Pancreas (tissue), 10 donors: ENCODE measurements at regions not wholly inside any gene's neighbourhood (a gene's known extent, or its start where the extent isn't known, plus 50 kb on each side); places are given as distances from the start of the nearest gene placed in this dataset.
A peak's percentile ranks its signal among the peaks of the same experiment; 100 is the strongest.
"Not testable (repeated sequence)": the region's sequence is repeated elsewhere in the genome, so short reads cannot be mapped to it uniquely, and the experiment has no call there.

Experiments
- ATAC-seq, 4 donors: fragments of 200-7000 bp; cut with Tn5 transposase; one replicate each; pipeline versions ENCODE4 v1.8.0 to v1.9.1; 2020; ENCODE audit warnings: mild to moderate bottlenecking in 4 of 4, moderate library complexity in 4 of 4
- DNase-seq, 6 donors: peaks; one replicate each; pipeline ENCODE4 v3.0.0-alpha.2; 2020
- FAIRE-seq: peaks from 2 replicates; lab custom pipeline; 2012; peaks lifted over from hg19 to GRCh38; lab: Jason Lieb, UNC
- H3K27ac ChIP-seq, 4 donors: fragments of 200-600 bp; sonication (generic); 1 replicate in 3 of 4; 2 replicates in 1 of 4; pipeline versions ENCODE4 v1.5.0 to v1.8.0; 2020
- H3K27me3 ChIP-seq, 4 donors: fragments of 200-600 bp; one replicate each; pipeline ENCODE4 v1.8.0; 2021
- H3K36me3 ChIP-seq, 3 donors: fragments of 200-600 bp; sonication (generic) in 1 of 3; one replicate each; pipeline versions ENCODE4 v1.5.0 to v1.8.0; 2020 to 2021
- H3K4me1 ChIP-seq, 3 donors: fragments of 200-600 bp; one replicate each; pipeline ENCODE4 v1.8.0; 2021
- H3K4me3 ChIP-seq, 4 donors: fragments of 200-600 bp; sonication (generic) in 2 of 4; one replicate each; pipeline versions ENCODE4 v1.5.0 to v1.8.0; 2020 to 2021
- H3K9me3 ChIP-seq, 4 donors: fragments of 200-600 bp; one replicate each; pipeline ENCODE4 v1.8.0; 2021
- CTCF ChIP-seq, 4 donors: fragments of 200-600 bp; sonication (generic) in 3 of 4; IDR thresholded peaks; one replicate each; pipeline versions ENCODE4 v1.5.0 to v1.8.0; 2021; ENCODE audit warnings: antibody characterized with exemption in 4 of 4
- WGBS, 2 donors: extraction: QIAGEN DNeasy Blood & Tissue Kit; methylation state at CpG; one replicate each; pipeline ENCODE4 v1.1.7; 2013; 5-methylcytosine and 5-hydroxymethylcytosine counted together
- intact Hi-C, 3 donors: fragments of 100-400 bp; cut with DNase I; formaldehyde crosslinking; loops; one replicate each; pipeline versions ENCODE4 v1.11.1 to v1.14.2; 2022
- donor health status: healthy with polysubstance abuse.
- donor health status: DM: no; HTN: no; CAD: no; lungs with moderate emphysema.
- donor health status: DM: no; HTN: no; CAD: no.
- donor health status: control.
- donor health status: control.
- donor health status: Bipolar disorder and iron deficiency.
- donor health status: DM: yes; HTN: yes; CAD: no.
- donor health status: DM: no; HTN: no; CAD: no.
- donor health status: DM: no; HTN: no; CAD: no.
- donor health status: DM: yes; HTN: yes; CAD: no.

GRCh38 chr11:101241160-101241795 lies 111.7 kb upstream of the PGR start:
- no peak for TF ChIP-seq CTCF (IDR thresholded peaks at IDR 0.05)
- peak in 1 of 6 donors; percentile 66 for DNase-seq
- Histone ChIP-seq H3K4me1 (no peaks in the 10 kb centered on the region), H3K36me3 (no peaks in the 10 kb centered on the region), H3K4me3 (no peak overlapping the region), H3K27me3 (no peaks in the 10 kb centered on the region), H3K27ac (no peak overlapping the region), H3K9me3 (no peaks in the 10 kb centered on the region)
- no peak for FAIRE-seq
- no peak for ATAC-seq
- intact Hi-C loops, result no loop called here
- 75 to 85% methylated on average over 17 to 19 of the region's 19 CpGs for WGBS, 2 donors

GRCh38 chr11:101231207-101231834 lies 101.7 kb upstream of the PGR start:
- H3K4me1 ChIP-seq, H3K4me3 ChIP-seq, H3K27ac ChIP-seq, H3K27me3 ChIP-seq, ATAC-seq, FAIRE-seq, intact Hi-C loops, H3K36me3 ChIP-seq, H3K9me3 ChIP-seq: not testable (repeated sequence)
- peak in 1 of 6 donors; percentile 59 for DNase-seq
- 82% methylated on average over 15 to 16 of the region's 16 CpGs for WGBS, 2 donors

- no peak for DNase-seq
- 65 to 75% methylated on average over 5 of the region's 5 CpGs for WGBS, 2 donors
- no peak overlapping the region for H3K27ac ChIP-seq
- intact Hi-C loops, result no loop called here
- FAIRE-seq, result no peak
- H3K27me3 ChIP-seq, result no peaks in the 10 kb centered on the region
- TF ChIP-seq CTCF (IDR thresholded peaks at IDR 0.05), result no peak
- ATAC-seq, result no peak
- H3K36me3 ChIP-seq, result no peaks in the 10 kb centered on the region
- no peaks in the 10 kb centered on the region for H3K9me3 ChIP-seq
- H3K4me1 ChIP-seq, result no peaks in the 10 kb centered on the region
- no peak overlapping the region for H3K4me3 ChIP-seq
Measured at GRCh38 chr11:101226617-101227016, 97.0 kb upstream of the PGR start.

GRCh38 chr11:101224221-101224620 lies 94.6 kb upstream of the PGR start:
- no peak for DNase-seq
- H3K4me3 ChIP-seq, result no peak overlapping the region
- H3K27ac ChIP-seq, result no peak overlapping the region
- no peak for ATAC-seq
- no peak for FAIRE-seq
- no peaks in the 10 kb centered on the region for H3K9me3 ChIP-seq
- intact Hi-C loops, result no loop called here
- no peak for TF ChIP-seq CTCF (IDR thresholded peaks at IDR 0.05)
- H3K36me3 ChIP-seq, result no peaks in the 10 kb centered on the region
- H3K4me1 ChIP-seq, result no peaks in the 10 kb centered on the region
- WGBS, 2 donors, result 41 to 64% methylated on average over 2 of the region's 2 CpGs
- no peaks in the 10 kb centered on the region for H3K27me3 ChIP-seq

- H3K36me3 ChIP-seq, intact Hi-C loops, DNase-seq, H3K27ac ChIP-seq, ATAC-seq, H3K9me3 ChIP-seq, H3K4me1 ChIP-seq, H3K4me3 ChIP-seq, H3K27me3 ChIP-seq, FAIRE-seq: not testable (repeated sequence)
- 25 to 37% methylated on average over 2 of the region's 2 CpGs for WGBS, 2 donors
Measured at GRCh38 chr11:101218091-101218490, 88.5 kb upstream of the PGR start.

- intact Hi-C loops, FAIRE-seq, H3K4me3 ChIP-seq, DNase-seq, H3K27ac ChIP-seq, ATAC-seq, H3K9me3 ChIP-seq, H3K4me1 ChIP-seq, H3K36me3 ChIP-seq, H3K27me3 ChIP-seq: not testable (repeated sequence)
- WGBS, 2 donors, result 9 to 13% methylated on average over 1 of the region's 1 CpG
Measured at GRCh38 chr11:101216091-101216490, 86.5 kb upstream of the PGR start.
